SK-N-SH (cell line): ENCODE measurements at regions not wholly inside any gene's neighbourhood (a gene's known extent, or its start where the extent isn't known, plus 50 kb on each side); places are given as distances from the start of the nearest gene placed in this dataset.

ENCODE experiments used
- CTCF ChIA-PET: fragments of 300-600, 350-600 bp; formaldehyde crosslinking; extraction: SDS; loops from one replicate; lab custom pipeline; 2021; lab: Yijun Ruan, JAX
- POLR2A ChIA-PET: fragments of 350-600 bp; sonication (Branson Sonifier 250); formaldehyde crosslinking; extraction: SDS; loops from one replicate; lab custom pipeline; 2020; ENCODE audit warnings: antibody characterized with exemption, inconsistent platforms; lab: Yijun Ruan, JAX
- DNase-seq: peaks from one replicate; pipeline ENCODE4 v3.0.0; 2012
- H2AFZ ChIP-seq: fragments of 200-600 bp; sonication (generic); 2 replicates; pipeline ENCODE4 v1.8.1; 2016; ENCODE audit warnings: antibody characterized with exemption, mild to moderate bottlenecking, low read depth
- H3F3A ChIP-seq: fragments of 200-600 bp; sonication (generic); replicated peaks from 2 replicates; pipeline ENCODE3; 2016; ENCODE audit warnings: antibody characterized with exemption, mild to moderate bottlenecking; ENCODE audit not compliant: insufficient read depth
- H3K27ac ChIP-seq, 2 experiments: fragments of 200-500 bp in 1 of 2; fragments of 200-600 bp in 1 of 2; sonication (Bioruptor generic) in 1 of 2; sonication (generic), shearing (Covaris generic) in 1 of 2; 2 replicates each; pipeline versions ENCODE4 v1.5.1 to v1.6.1; 2014 to 2016; ENCODE audit warnings: low read depth in 2 of 2, inconsistent platforms in 1 of 2, low read length in 1 of 2, mild to moderate bottlenecking in 1 of 2, mixed read lengths in 1 of 2
- H3K27me3 ChIP-seq: fragments of 200-600 bp; sonication (generic), shearing (Covaris generic); 2 replicates; pipeline ENCODE4 v1.6.1; 2016; ENCODE audit warnings: mixed run types; ENCODE audit not compliant: insufficient read depth
- H3K36me3 ChIP-seq, 2 experiments: fragments of 200-500 bp in 1 of 2; fragments of 200-600 bp in 1 of 2; sonication (Bioruptor generic) in 1 of 2; sonication (generic) in 1 of 2; replicated peaks in 1 of 2; 2 replicates each; pipeline versions ENCODE3 to v1.5.1; 2014 to 2016; ENCODE audit warnings: low read length in 1 of 2, mild to moderate bottlenecking in 1 of 2; ENCODE audit not compliant: insufficient read depth in 2 of 2, control insufficient read depth in 1 of 2
- H3K4me1 ChIP-seq, 2 experiments: fragments of 200-500 bp in 1 of 2; fragments of 200-600 bp in 1 of 2; sonication (Bioruptor generic) in 1 of 2; sonication (generic), shearing (Covaris generic) in 1 of 2; 2 replicates each; pipeline versions ENCODE4 v1.5.1 to v1.6.1; 2014 to 2016; ENCODE audit warnings: low read depth in 1 of 2, low read length in 1 of 2, mixed run types in 1 of 2; ENCODE audit not compliant: insufficient read depth in 2 of 2, control insufficient read depth in 1 of 2
- H3K4me2 ChIP-seq: fragments of 200-600 bp; sonication (generic), shearing (Covaris generic); 2 replicates; pipeline ENCODE4 v1.6.1; 2017; ENCODE audit warnings: mixed run types
- H3K4me3 ChIP-seq, 2 experiments: fragments of 200-500 bp in 1 of 2; fragments of 200-600 bp in 1 of 2; sonication (Bioruptor generic) in 1 of 2; sonication (generic), shearing (Covaris generic) in 1 of 2; 2 replicates each; pipeline versions ENCODE4 v1.5.1 to v1.8.1; 2014 to 2016; ENCODE audit warnings: low read depth in 2 of 2, inconsistent platforms in 1 of 2, low read length in 1 of 2, mild to moderate bottlenecking in 1 of 2, mixed read lengths in 1 of 2, moderate library complexity in 1 of 2
- H3K79me2 ChIP-seq: fragments of 200-600 bp; sonication (generic); 2 replicates; pipeline ENCODE4 v1.8.1; 2017; ENCODE audit warnings: mild to moderate bottlenecking; ENCODE audit not compliant: insufficient read depth
- H3K9ac ChIP-seq: fragments of 200-600 bp; sonication (generic); 2 replicates; pipeline ENCODE4 v1.6.1; 2017; ENCODE audit warnings: mixed run types
- H3K9me2 ChIP-seq: fragments of 200-600 bp; sonication (generic); 2 replicates; pipeline ENCODE4 v1.6.1; 2017; ENCODE audit warnings: mixed run types
- H3K9me3 ChIP-seq: fragments of 200-600 bp; sonication (generic); 2 replicates; pipeline ENCODE4 v1.6.1; 2017; ENCODE audit warnings: mixed run types, mild to moderate bottlenecking, moderate library complexity
- H4K20me1 ChIP-seq: fragments of 200-600 bp; sonication (generic); 2 replicates; pipeline ENCODE4 v1.6.1; 2017; ENCODE audit warnings: mild to moderate bottlenecking, mixed run types; ENCODE audit not compliant: insufficient read depth
- CTCF ChIP-seq: fragments of 200-600 bp; sonication (generic); IDR thresholded peaks from 2 replicates; pipeline ENCODE4 v1.6.1; 2017; ENCODE audit warnings: antibody characterized with exemption, mild to moderate bottlenecking, moderate library complexity
- ELF1 ChIP-seq: IDR thresholded peaks from 2 replicates; pipeline ENCODE4 v1.4.0; 2012
- EP300 ChIP-seq, 2 experiments: IDR thresholded peaks; 2 replicates each; pipeline versions ENCODE4 v1.4.0 to v1.6.1; 2012; ENCODE audit warnings: borderline replicate concordance in 1 of 2, low read depth in 1 of 2, low read length in 1 of 2
- EZH2phosphoT487 ChIP-seq: fragments of 200-600 bp; sonication (generic); IDR thresholded peaks from 2 replicates; pipeline ENCODE4 v1.6.1; 2017; ENCODE audit warnings: low read depth, mixed run types, mild to moderate bottlenecking, antibody characterized with exemption, moderate library complexity, borderline replicate concordance
- FOSL2 ChIP-seq: IDR thresholded peaks from 2 replicates; pipeline ENCODE4 v1.4.0; 2012; ENCODE audit warnings: low read depth, mild to moderate bottlenecking, moderate library complexity, borderline replicate concordance
- FOXJ3 ChIP-seq: sonication (generic); formaldehyde crosslinking; IDR thresholded peaks from 2 replicates; pipeline ENCODE4 v1.5.1; 2020; ENCODE audit warnings: mild to moderate bottlenecking, missing genetic modification reagents
- FOXM1 ChIP-seq: IDR thresholded peaks from 2 replicates; pipeline ENCODE4 v1.4.0; 2012; ENCODE audit warnings: low read depth, mild to moderate bottlenecking
- GATA2 ChIP-seq: sonication (generic); formaldehyde crosslinking; IDR thresholded peaks from 2 replicates; pipeline ENCODE4 v1.5.0; 2020; ENCODE audit warnings: mild to moderate bottlenecking, missing genetic modification reagents
- IRF3 ChIP-seq: fragments of 150-350 bp; IDR thresholded peaks from 2 replicates; pipeline ENCODE4 v1.6.1; 2016; ENCODE audit warnings: mild to moderate bottlenecking, low read depth, low read length
- JUND ChIP-seq: IDR thresholded peaks from 2 replicates; pipeline ENCODE4 v1.4.0; 2012
- MEF2A ChIP-seq: IDR thresholded peaks from 2 replicates; pipeline ENCODE4 v1.4.0; 2012; ENCODE audit warnings: low read depth, borderline replicate concordance
- NRF1 ChIP-seq: IDR thresholded peaks from 2 replicates; pipeline ENCODE4 v1.6.1; 2012; ENCODE audit warnings: low read depth, mild to moderate bottlenecking, low read length
- RFX5 ChIP-seq: IDR thresholded peaks from 2 replicates; pipeline ENCODE4 v1.6.1; 2012; ENCODE audit warnings: mild to moderate bottlenecking, improper control_type of control experiment, low read length
- TAF1 ChIP-seq: IDR thresholded peaks from 2 replicates; pipeline ENCODE4 v1.6.1; 2012; ENCODE audit warnings: low read depth, mild to moderate bottlenecking, low read length, moderate library complexity, borderline replicate concordance
- TCF12 ChIP-seq: IDR thresholded peaks from 2 replicates; pipeline ENCODE4 v1.4.0; 2012
- TEAD4 ChIP-seq: IDR thresholded peaks from 2 replicates; pipeline ENCODE4 v1.4.0; 2012; ENCODE audit warnings: mild to moderate bottlenecking, borderline replicate concordance; ENCODE audit not compliant: insufficient read depth
- WGBS: methylation state at CpG from one replicate; pipeline ENCODE4 v1.1.6; 2017; ENCODE audit warnings: low lambda C conversion rate; 5-methylcytosine and 5-hydroxymethylcytosine counted together
- TF ChIP-seq, protein P1 (sequence below): IDR thresholded peaks from 2 replicates; pipeline ENCODE4 v1.4.0; 2012; ENCODE audit warnings: low read depth, borderline replicate concordance
- TF ChIP-seq, protein P2 (sequence below): IDR thresholded peaks from 2 replicates; pipeline ENCODE4 v1.4.0; 2012; ENCODE audit warnings: low read depth, borderline replicate concordance

DNA sequence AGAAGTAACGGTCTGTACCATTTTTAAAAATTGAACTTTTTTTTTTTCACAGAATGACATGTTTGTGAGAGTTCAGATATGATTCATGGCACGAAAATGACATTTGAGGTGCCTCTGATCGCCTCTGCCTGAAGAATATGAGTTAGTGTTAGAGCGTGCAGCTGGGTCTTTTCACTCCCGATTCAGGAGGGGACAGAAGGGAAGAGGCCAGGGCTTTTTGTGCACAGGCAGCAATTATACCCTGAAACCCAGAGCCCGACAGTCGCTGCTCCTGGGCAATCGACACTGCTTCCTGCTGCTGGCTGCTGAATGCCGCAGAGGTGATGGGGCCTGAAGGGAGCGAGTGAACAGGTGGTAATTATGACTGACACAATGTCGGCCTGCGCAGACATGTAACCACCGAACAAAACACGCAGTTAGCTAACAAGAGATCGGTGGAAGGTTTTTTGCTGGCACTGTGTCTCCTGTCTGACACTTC is 652.0 kb upstream of the NOX3 start:
- CTCF ChIA-PET: no interaction called here
- no peak for DNase-seq
- no peaks in the 10 kb centered on the region for H4K20me1 ChIP-seq
- 72% methylated on average over 15 of the region's 15 CpGs for WGBS
- TF ChIP-seq EZH2phosphoT487: no peak
- no peak for TF ChIP-seq TCF12
- no peak for TF ChIP-seq TEAD4
- TF ChIP-seq GATA2: no peak
- TF ChIP-seq RFX5: no peak
- no peak for TF ChIP-seq FOXM1
- TF ChIP-seq ELF1: no peak
- TF ChIP-seq MEF2A: no peak
- TF ChIP-seq TAF1: no peak
- no peak for TF ChIP-seq EP300 (IDR thresholded peaks at IDR 0.05; ENCODE audit: borderline replicate concordance in 1 of 2, low read depth in 1 of 2, low read length in 1 of 2)
- no peak for TF ChIP-seq FOXJ3 (CRISPR knock-in tag)
- no peak for TF ChIP-seq NRF1
- no peak for TF ChIP-seq IRF3
- TF ChIP-seq, protein P1, sequence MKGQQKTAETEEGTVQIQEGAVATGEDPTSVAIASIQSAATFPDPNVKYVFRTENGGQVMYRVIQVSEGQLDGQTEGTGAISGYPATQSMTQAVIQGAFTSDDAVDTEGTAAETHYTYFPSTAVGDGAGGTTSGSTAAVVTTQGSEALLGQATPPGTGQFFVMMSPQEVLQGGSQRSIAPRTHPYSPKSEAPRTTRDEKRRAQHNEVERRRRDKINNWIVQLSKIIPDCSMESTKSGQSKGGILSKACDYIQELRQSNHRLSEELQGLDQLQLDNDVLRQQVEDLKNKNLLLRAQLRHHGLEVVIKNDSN: no peak
- no peak for TF ChIP-seq JUND
- TF ChIP-seq, protein P2, sequence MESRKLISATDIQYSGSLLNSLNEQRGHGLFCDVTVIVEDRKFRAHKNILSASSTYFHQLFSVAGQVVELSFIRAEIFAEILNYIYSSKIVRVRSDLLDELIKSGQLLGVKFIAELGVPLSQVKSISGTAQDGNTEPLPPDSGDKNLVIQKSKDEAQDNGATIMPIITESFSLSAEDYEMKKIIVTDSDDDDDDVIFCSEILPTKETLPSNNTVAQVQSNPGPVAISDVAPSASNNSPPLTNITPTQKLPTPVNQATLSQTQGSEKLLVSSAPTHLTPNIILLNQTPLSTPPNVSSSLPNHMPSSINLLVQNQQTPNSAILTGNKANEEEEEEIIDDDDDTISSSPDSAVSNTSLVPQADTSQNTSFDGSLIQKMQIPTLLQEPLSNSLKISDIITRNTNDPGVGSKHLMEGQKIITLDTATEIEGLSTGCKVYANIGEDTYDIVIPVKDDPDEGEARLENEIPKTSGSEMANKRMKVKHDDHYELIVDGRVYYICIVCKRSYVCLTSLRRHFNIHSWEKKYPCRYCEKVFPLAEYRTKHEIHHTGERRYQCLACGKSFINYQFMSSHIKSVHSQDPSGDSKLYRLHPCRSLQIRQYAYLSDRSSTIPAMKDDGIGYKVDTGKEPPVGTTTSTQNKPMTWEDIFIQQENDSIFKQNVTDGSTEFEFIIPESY: no peak
- no peak overlapping the region for H3K4me2 ChIP-seq
- no peaks in the 10 kb centered on the region; a peak in 1 of 4 replicates for H3K4me1 ChIP-seq
- no peak overlapping the region for H3K27ac ChIP-seq
- H3K9ac ChIP-seq: no peak overlapping the region
- H3K9me2 ChIP-seq: no peaks in the 10 kb centered on the region
- no peaks in the 10 kb centered on the region for H3K36me3 ChIP-seq
- H2AFZ ChIP-seq: no peak overlapping the region
- no peaks in the 10 kb centered on the region for H3K27me3 ChIP-seq
- no peaks in the 10 kb centered on the region for H3K79me2 ChIP-seq
- no peak overlapping the region for H3K4me3 ChIP-seq
- no peaks in the 10 kb centered on the region for H3K9me3 ChIP-seq
- POLR2A ChIA-PET: no interaction called here
- no peaks in the 10 kb centered on the region for H3F3A ChIP-seq

GRCh38 chr6:156102129-156102528 is 646.5 kb upstream of the NOX3 start:
- Histone ChIP-seq H3K27ac (no peak overlapping the region), H3K79me2 (no peaks in the 10 kb centered on the region), H3K4me2 (no peak overlapping the region), H4K20me1 (no peaks in the 10 kb centered on the region), H3K4me1 (no peaks in the 10 kb centered on the region), H3K36me3 (no peaks in the 10 kb centered on the region), H2AFZ (no peak overlapping the region), H3K9me2 (no peaks in the 10 kb centered on the region), H3K9ac (no peak overlapping the region), H3K27me3 (no peaks in the 10 kb centered on the region), H3F3A (no peaks in the 10 kb centered on the region), H3K9me3 (no peaks in the 10 kb centered on the region), H3K4me3 (no peak overlapping the region)
- POLR2A ChIA-PET: no interaction called here
- DNase-seq: no peak
- TF ChIP-seq CTCF (peak; percentile 25; the same call in 1 of the 2 replicates), FOSL2 (no peak)
- CTCF ChIA-PET: interaction anchor here (0.9 to 1.6 kb wide), 2 partner anchors 13 to 15 kb away, joined by 3 to 4 read pairs; no protein-coding TSS in a partner anchor
- WGBS: 42% methylated on average over 3 of the region's 3 CpGs
